DOHH2 (cell line): ENCODE measurements at regions not wholly inside any gene's neighbourhood (a gene's known extent, or its start where the extent isn't known, plus 50 kb on each side); places are given as distances from the start of the nearest gene placed in this dataset.

Experiments used
- H3F3A ChIP-seq: fragments of 200-600 bp; sonication (generic), shearing (Covaris generic); 2 replicates; pipeline ENCODE4 v1.6.0; 2016; ENCODE audit warnings: antibody characterized with exemption, mild to moderate bottlenecking; ENCODE audit not compliant: control insufficient read depth, insufficient read depth
- H3K27ac ChIP-seq: fragments of 200-600 bp; sonication (generic); 2 replicates; pipeline ENCODE4 v1.5.1; 2014; ENCODE audit warnings: low read depth, mild to moderate bottlenecking, low read length, moderate library complexity
- H3K27me3 ChIP-seq: fragments of 200-600 bp; sonication (generic); 2 replicates; pipeline ENCODE4 v1.6.1; 2014; ENCODE audit warnings: mild to moderate bottlenecking, low read length, mixed read lengths; ENCODE audit not compliant: control insufficient read depth
- H3K36me3 ChIP-seq: fragments of 200-600 bp; sonication (generic); 2 replicates; pipeline ENCODE4 v1.6.1; 2014; ENCODE audit warnings: mild to moderate bottlenecking, low read length, moderate library complexity, mixed read lengths; ENCODE audit not compliant: control insufficient read depth
- H3K4me1 ChIP-seq: fragments of 200-600 bp; sonication (generic); 2 replicates; pipeline ENCODE4 v1.6.1; 2014; ENCODE audit warnings: mild to moderate bottlenecking, low read length, mixed read lengths; ENCODE audit not compliant: control insufficient read depth
- H3K4me2 ChIP-seq: fragments of 200-600 bp; sonication (generic); 2 replicates; pipeline ENCODE4 v1.6.0; 2014; ENCODE audit warnings: mild to moderate bottlenecking, low read length, moderate library complexity
- H3K4me3 ChIP-seq: fragments of 200-600 bp; sonication (generic); 2 replicates; pipeline ENCODE4 v1.5.1; 2014; ENCODE audit warnings: mild to moderate bottlenecking, low read length, mixed read lengths
- H3K79me2 ChIP-seq: fragments of 200-600 bp; sonication (generic); 2 replicates; pipeline ENCODE4 v1.6.1; 2014; ENCODE audit warnings: mild to moderate bottlenecking, low read length, mixed read lengths; ENCODE audit not compliant: control insufficient read depth
- H3K9me2 ChIP-seq: fragments of 200-600 bp; sonication (generic); replicated peaks from 2 replicates; pipeline ENCODE4 v1.6.1; 2014; ENCODE audit warnings: mild to moderate bottlenecking, low read length, mixed read lengths; ENCODE audit not compliant: control insufficient read depth
- H3K9me3 ChIP-seq: fragments of 200-600 bp; sonication (generic); 2 replicates; pipeline ENCODE4 v1.6.1; 2014; ENCODE audit warnings: antibody characterized with exemption, low read length, mixed read lengths; ENCODE audit not compliant: control insufficient read depth, insufficient read depth
- H4K20me1 ChIP-seq: fragments of 200-600 bp; sonication (generic); 2 replicates; pipeline ENCODE4 v1.6.0; 2014; ENCODE audit warnings: low read depth, mild to moderate bottlenecking, antibody characterized with exemption, low read length, moderate library complexity; ENCODE audit not compliant: control insufficient read depth, insufficient read depth
- EZH2phosphoT487 ChIP-seq: fragments of 200-600 bp; sonication (generic); IDR thresholded peaks from 2 replicates; pipeline ENCODE4 v1.6.1; 2017; ENCODE audit warnings: borderline replicate concordance, mild to moderate bottlenecking, antibody characterized with exemption, low read length, moderate library complexity, mixed read lengths
- TF ChIP-seq, protein P1 (sequence below): fragments of 200-600 bp; sonication (generic); IDR thresholded peaks from one replicate; pipeline ENCODE4 v1.5.1; 2014; ENCODE audit warnings: antibody characterized with exemption, mild to moderate bottlenecking, low read depth, low read length; ENCODE audit not compliant: poor library complexity, severe bottlenecking

DNA sequence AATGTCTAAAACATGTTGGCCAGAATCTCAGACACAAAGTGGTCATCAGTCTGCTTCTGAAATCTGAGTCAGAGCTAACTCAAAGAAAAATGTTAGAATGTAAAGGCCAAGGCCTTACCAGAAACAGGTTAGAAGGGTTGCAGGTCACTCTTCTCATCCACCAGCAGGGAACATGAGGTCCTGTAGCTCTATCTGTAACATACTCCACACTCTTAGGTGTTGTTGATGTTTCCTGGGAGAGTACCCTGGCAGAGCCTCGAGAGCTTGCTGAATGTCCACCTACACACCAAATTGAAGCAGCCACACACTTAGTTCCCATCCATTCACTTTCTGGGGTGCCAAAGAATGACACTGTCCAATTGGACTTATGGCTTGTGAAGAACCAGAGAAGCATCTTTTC, 76.6 kb upstream of the INPP4B start:
- Histone ChIP-seq H3F3A (no peaks in the 10 kb centered on the region), H3K4me2 (no peak overlapping the region), H4K20me1 (no peaks in the 10 kb centered on the region), H3K36me3 (no peaks in the 10 kb centered on the region), H3K27me3 (no peaks in the 10 kb centered on the region), H3K9me3 (no peaks in the 10 kb centered on the region), H3K4me3 (no peak overlapping the region), H3K27ac (no peak overlapping the region), H3K79me2 (no peaks in the 10 kb centered on the region), H3K9me2 (no peaks in the 10 kb centered on the region), H3K4me1 (no peaks in the 10 kb centered on the region)
- no peak for TF ChIP-seq EZH2phosphoT487
- TF ChIP-seq, protein P1, sequence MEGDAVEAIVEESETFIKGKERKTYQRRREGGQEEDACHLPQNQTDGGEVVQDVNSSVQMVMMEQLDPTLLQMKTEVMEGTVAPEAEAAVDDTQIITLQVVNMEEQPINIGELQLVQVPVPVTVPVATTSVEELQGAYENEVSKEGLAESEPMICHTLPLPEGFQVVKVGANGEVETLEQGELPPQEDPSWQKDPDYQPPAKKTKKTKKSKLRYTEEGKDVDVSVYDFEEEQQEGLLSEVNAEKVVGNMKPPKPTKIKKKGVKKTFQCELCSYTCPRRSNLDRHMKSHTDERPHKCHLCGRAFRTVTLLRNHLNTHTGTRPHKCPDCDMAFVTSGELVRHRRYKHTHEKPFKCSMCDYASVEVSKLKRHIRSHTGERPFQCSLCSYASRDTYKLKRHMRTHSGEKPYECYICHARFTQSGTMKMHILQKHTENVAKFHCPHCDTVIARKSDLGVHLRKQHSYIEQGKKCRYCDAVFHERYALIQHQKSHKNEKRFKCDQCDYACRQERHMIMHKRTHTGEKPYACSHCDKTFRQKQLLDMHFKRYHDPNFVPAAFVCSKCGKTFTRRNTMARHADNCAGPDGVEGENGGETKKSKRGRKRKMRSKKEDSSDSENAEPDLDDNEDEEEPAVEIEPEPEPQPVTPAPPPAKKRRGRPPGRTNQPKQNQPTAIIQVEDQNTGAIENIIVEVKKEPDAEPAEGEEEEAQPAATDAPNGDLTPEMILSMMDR, result no peak

DNA sequence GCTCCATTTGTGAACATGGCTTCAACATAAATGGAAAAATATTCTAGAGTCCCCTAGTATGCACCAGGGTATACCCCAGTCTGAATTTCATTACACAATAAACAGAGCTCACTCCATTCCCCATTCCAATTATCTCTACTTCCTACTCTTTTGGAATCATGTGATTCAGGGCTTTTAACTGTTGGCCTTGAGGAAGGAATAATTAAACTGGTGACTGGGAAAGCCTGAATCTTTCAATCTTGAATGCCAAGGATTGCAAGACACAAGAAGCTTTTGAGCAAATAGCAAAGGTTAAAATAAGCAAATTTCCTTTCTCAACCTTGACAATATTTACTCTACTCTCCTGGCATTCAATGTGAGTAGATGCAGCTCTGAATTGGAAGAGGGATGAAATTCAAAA, 77.5 kb upstream of the INPP4B start:
- H3K27me3 ChIP-seq, result no peaks in the 10 kb centered on the region
- H3K9me3 ChIP-seq, result no peaks in the 10 kb centered on the region
- H3K27ac ChIP-seq, result no peak overlapping the region
- no peaks in the 10 kb centered on the region for H4K20me1 ChIP-seq
- H3K4me1 ChIP-seq, result no peaks in the 10 kb centered on the region
- H3F3A ChIP-seq, result no peaks in the 10 kb centered on the region
- no peak overlapping the region for H3K4me3 ChIP-seq
- no peak for TF ChIP-seq EZH2phosphoT487
- TF ChIP-seq, protein P1, result no peak
- H3K79me2 ChIP-seq, result no peaks in the 10 kb centered on the region
- H3K9me2 ChIP-seq, result no peaks in the 10 kb centered on the region
- no peak overlapping the region for H3K4me2 ChIP-seq
- H3K36me3 ChIP-seq, result no peaks in the 10 kb centered on the region

DNA sequence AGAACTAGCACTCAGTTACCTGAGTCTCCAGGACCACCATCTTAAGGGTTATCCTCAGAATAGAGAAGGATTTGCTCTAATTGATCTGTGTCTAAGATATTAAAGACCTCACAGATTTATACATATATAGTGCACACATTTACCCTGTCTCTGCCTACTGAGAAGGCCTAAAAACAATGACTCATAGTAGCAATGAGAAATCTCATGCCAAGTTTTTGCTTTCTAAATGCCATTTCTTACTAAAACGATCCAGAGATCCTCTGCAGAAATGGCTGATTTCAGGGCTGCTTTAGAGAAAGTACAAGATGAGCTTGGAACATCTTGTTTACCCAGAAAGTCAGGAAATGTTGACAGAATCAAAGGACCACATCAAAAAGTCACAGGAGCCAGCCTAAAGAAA, 79.1 kb upstream of the INPP4B start:
- Histone ChIP-seq H3K9me2 (no peaks in the 10 kb centered on the region), H3K4me3 (no peak overlapping the region), H3K27me3 (no peaks in the 10 kb centered on the region), H3K79me2 (no peaks in the 10 kb centered on the region), H3K4me1 (no peaks in the 10 kb centered on the region), H4K20me1 (no peaks in the 10 kb centered on the region), H3K27ac (no peak overlapping the region), H3F3A (no peaks in the 10 kb centered on the region), H3K9me3 (no peaks in the 10 kb centered on the region), H3K4me2 (no peak overlapping the region), H3K36me3 (no peaks in the 10 kb centered on the region)
- no peak for TF ChIP-seq EZH2phosphoT487
- TF ChIP-seq, protein P1, result no peak

DNA sequence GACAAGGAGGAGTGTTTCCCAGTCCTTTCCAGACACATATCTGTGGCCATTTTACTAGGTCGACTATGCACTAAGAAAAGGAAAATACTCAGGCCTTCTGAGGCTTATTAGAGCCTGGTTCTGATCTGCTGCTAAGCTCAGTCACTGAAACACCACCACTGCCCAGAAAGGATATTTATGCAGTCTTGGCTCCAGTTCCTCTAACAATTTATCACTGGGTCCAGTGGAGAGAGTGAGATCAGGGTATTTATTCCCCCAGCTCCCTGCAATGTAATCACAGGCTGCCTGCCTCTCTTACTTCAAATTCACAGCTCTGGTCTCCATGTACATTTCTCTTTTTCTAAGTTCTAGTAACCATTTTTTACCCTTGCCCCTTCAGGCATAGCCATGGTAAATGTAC, 81.6 kb upstream of the INPP4B start:
- Histone ChIP-seq H3K4me1 (no peaks in the 10 kb centered on the region), H3K4me3 (no peak overlapping the region), H3K9me2 (no peaks in the 10 kb centered on the region), H3K79me2 (no peaks in the 10 kb centered on the region), H3K27me3 (no peaks in the 10 kb centered on the region), H3K36me3 (no peaks in the 10 kb centered on the region), H3K9me3 (no peaks in the 10 kb centered on the region), H4K20me1 (no peaks in the 10 kb centered on the region), H3K27ac (no peak overlapping the region), H3K4me2 (no peak overlapping the region), H3F3A (no peaks in the 10 kb centered on the region)
- no peak for TF ChIP-seq EZH2phosphoT487
- TF ChIP-seq, protein P1, result no peak
